Stimulated activated CD4-positive, alpha-beta T cell treated with anti-CD3 and anti-CD28 coated beads, TNF-alpha, amount 100 ng/mL, for 24 hours (primary cell): ENCODE measurements at regions not wholly inside any gene's neighbourhood (a gene's known extent, or its start where the extent isn't known, plus 50 kb on each side); places are given as distances from the start of the nearest gene placed in this dataset.

Source experiments
- DNase-seq, 3 experiments: peaks; one replicate each; pipeline ENCODE4 v3.0.0-alpha.2; 2020; ENCODE audit warnings: low read depth in 3 of 3

- DNase-seq, result no peak
Measured at GRCh38 chr12:130258863-130259262, 78.8 kb upstream of the PIWIL1 start.

- DNase-seq, result no peak
Measured at GRCh38 chr12:130263025-130263424, 74.7 kb upstream of the PIWIL1 start.

- DNase-seq, result no peak
Measured at GRCh38 chr12:130263996-130264395, 73.7 kb upstream of the PIWIL1 start.

GRCh38 chr12:130266751-130267150, 70.9 kb upstream of the PIWIL1 start:
- DNase-seq, result no peak

GRCh38 chr12:130280231-130280630, 57.5 kb upstream of the PIWIL1 start:
- no peak for DNase-seq

- DNase-seq, result no peak
Measured at GRCh38 chr12:130280742-130281141, 56.9 kb upstream of the PIWIL1 start.

GRCh38 chr12:130281153-130281799, 56.4 kb upstream of the PIWIL1 start:
- DNase-seq, result peak in 1 of 3 experiments; percentile 37

GRCh38 chr12:130286041-130286440, 51.6 kb upstream of the PIWIL1 start:
- no peak for DNase-seq

GRCh38 chr12:130286741-130287440, 50.8 kb upstream of the PIWIL1 start:
- DNase-seq, result no peak
